ENCODE measurements at regions not wholly inside any gene's neighbourhood (a gene's known extent, or its start where the extent isn't known, plus 50 kb on each side); places are given as distances from the start of the nearest gene placed in this dataset.

GRCh38 chr21:27298465-27298864 is 331.6 kb upstream of the ADAMTS5 start:
- DNase-seq (ENCODE audit: low read depth): no peak
- TF ChIP-seq CTCF (IDR thresholded peaks at IDR 0.05; ENCODE audit: insufficient read depth, low read length): no peak
- H3K4me3 ChIP-seq (ENCODE audit: low read depth, low read length): no peak overlapping the region

- no peak overlapping the region for H3K4me3 ChIP-seq (ENCODE audit: low read depth, low read length)
- no peak for DNase-seq (ENCODE audit: low read depth)
- TF ChIP-seq CTCF (IDR thresholded peaks at IDR 0.05; ENCODE audit: insufficient read depth, low read length): no peak
Measured at GRCh38 chr21:27293239-27293638, 326.4 kb upstream of the ADAMTS5 start.

GRCh38 chr21:27292783-27293182 is 325.9 kb upstream of the ADAMTS5 start:
- H3K4me3 ChIP-seq (ENCODE audit: low read depth, low read length): no peak overlapping the region
- DNase-seq (ENCODE audit: low read depth): no peak
- no peak for TF ChIP-seq CTCF (IDR thresholded peaks at IDR 0.05; ENCODE audit: insufficient read depth, low read length)

- no peak for TF ChIP-seq CTCF (IDR thresholded peaks at IDR 0.05; ENCODE audit: insufficient read depth, low read length)
- H3K4me3 ChIP-seq (ENCODE audit: low read depth, low read length): no peak overlapping the region
- DNase-seq (ENCODE audit: low read depth): no peak
Measured at GRCh38 chr21:27292229-27292628, 325.3 kb upstream of the ADAMTS5 start.

- no peak for DNase-seq (ENCODE audit: low read depth)
- no peak for TF ChIP-seq CTCF (IDR thresholded peaks at IDR 0.05; ENCODE audit: insufficient read depth, low read length)
- H3K4me3 ChIP-seq (ENCODE audit: low read depth, low read length): no peak overlapping the region
Measured at GRCh38 chr21:27291006-27291405, 324.1 kb upstream of the ADAMTS5 start.

GRCh38 chr21:27290028-27290427 is 323.1 kb upstream of the ADAMTS5 start:
- no peak overlapping the region for H3K4me3 ChIP-seq (ENCODE audit: low read depth, low read length)
- TF ChIP-seq CTCF (IDR thresholded peaks at IDR 0.05; ENCODE audit: insufficient read depth, low read length): no peak
- no peak for DNase-seq (ENCODE audit: low read depth)

- TF ChIP-seq CTCF (IDR thresholded peaks at IDR 0.05; ENCODE audit: insufficient read depth, low read length): no peak
- H3K4me3 ChIP-seq (ENCODE audit: low read depth, low read length): no peak overlapping the region
- no peak for DNase-seq (ENCODE audit: low read depth)
Measured at GRCh38 chr21:27286760-27287159, 319.9 kb upstream of the ADAMTS5 start.
